Lower lobe of right lung (tissue), 2 donors: ENCODE measurements at regions not wholly inside any gene's neighbourhood (a gene's known extent, or its start where the extent isn't known, plus 50 kb on each side); places are given as distances from the start of the nearest gene placed in this dataset.

Experiments used
- ATAC-seq, 2 donors: fragments of 200-7000 bp; cut with Tn5 transposase; one replicate each; pipeline ENCODE4 v1.9.1; 2020 to 2022; ENCODE audit warnings: mild to moderate bottlenecking in 2 of 2, moderate library complexity in 2 of 2
- DNase-seq: peaks from one replicate; pipeline ENCODE4 v3.0.0-alpha.2; 2020
- H3K27ac ChIP-seq: fragments of 200-600 bp; one replicate; pipeline ENCODE4 v1.8.0; 2022
- H3K27me3 ChIP-seq: fragments of 200-600 bp; one replicate; pipeline ENCODE4 v1.8.0; 2022; ENCODE audit warnings: low read depth
- H3K36me3 ChIP-seq: fragments of 200-600 bp; one replicate; pipeline ENCODE4 v1.8.0; 2022; ENCODE audit warnings: mild to moderate bottlenecking
- H3K4me1 ChIP-seq: fragments of 200-600 bp; one replicate; pipeline ENCODE4 v1.8.0; 2022
- H3K4me3 ChIP-seq: fragments of 200-600 bp; one replicate; pipeline ENCODE4 v1.8.0; 2022; ENCODE audit warnings: mild to moderate bottlenecking
- H3K9me3 ChIP-seq: fragments of 200-600 bp; one replicate; pipeline ENCODE4 v1.8.0; 2022
- CTCF ChIP-seq: fragments of 200-600 bp; IDR thresholded peaks from one replicate; pipeline ENCODE4 v1.8.0; 2022; ENCODE audit warnings: antibody characterized with exemption, mild to moderate bottlenecking
- intact Hi-C: fragments of 100-400 bp; cut with DNase I; formaldehyde crosslinking; loops from one replicate; pipeline ENCODE4 v1.11.0; 2022
- donor health status: DM: no; HTN: yes; CAD: no; lungs with severe emphysema.

- intact Hi-C loops, result no loop called here
- no peaks in the 10 kb centered on the region for H3K9me3 ChIP-seq
- peaks cover 12% of the 10 kb centered on the region for H3K4me1 ChIP-seq
- no peaks in the 10 kb centered on the region for H3K27me3 ChIP-seq
- no peak overlapping the region for H3K4me3 ChIP-seq
- H3K36me3 ChIP-seq, result no peaks in the 10 kb centered on the region
- ATAC-seq, result no peak
- H3K27ac ChIP-seq, result no peak overlapping the region
- TF ChIP-seq CTCF, result no peak
- DNase-seq, result no peak
These were observed 299.9 kb upstream of the MME start for GRCh38 chr3:154780263-154780662.

- ATAC-seq (peak in 1 of 2 donors; percentile 40), DNase-seq (no peak)
- H3K4me3 ChIP-seq, result no peak overlapping the region
- intact Hi-C loops, result no loop called here
- peaks cover 12% of the 10 kb centered on the region for H3K4me1 ChIP-seq
- no peaks in the 10 kb centered on the region for H3K36me3 ChIP-seq
- no peak overlapping the region for H3K27ac ChIP-seq
- no peaks in the 10 kb centered on the region for H3K9me3 ChIP-seq
- TF ChIP-seq CTCF, result no peak
- no peaks in the 10 kb centered on the region for H3K27me3 ChIP-seq
These were observed 300.5 kb upstream of the MME start for GRCh38 chr3:154779571-154779970.

GRCh38 chr3:154778057-154778456, 302.1 kb upstream of the MME start:
- Histone ChIP-seq H3K27me3 (no peaks in the 10 kb centered on the region), H3K27ac (no peak overlapping the region), H3K4me1 (peaks cover 11% of the 10 kb centered on the region), H3K4me3 (no peak overlapping the region), H3K36me3 (no peaks in the 10 kb centered on the region), H3K9me3 (no peaks in the 10 kb centered on the region)
- no peak for DNase-seq
- no peak for TF ChIP-seq CTCF
- peak; percentile 31 to 32 for ATAC-seq
- intact Hi-C loops, result no loop called here

GRCh38 chr3:154776549-154777225, 303.4 kb upstream of the MME start:
- TF ChIP-seq CTCF, result no peak
- Histone ChIP-seq H3K27ac (no peak overlapping the region), H3K27me3 (no peaks in the 10 kb centered on the region), H3K4me1 (no peaks in the 10 kb centered on the region), H3K4me3 (no peak overlapping the region), H3K36me3 (no peaks in the 10 kb centered on the region), H3K9me3 (no peaks in the 10 kb centered on the region)
- intact Hi-C loops, result no loop called here
- DNase-seq, result no peak
- no peak for ATAC-seq

- no peak for TF ChIP-seq CTCF
- intact Hi-C loops, result no loop called here
- ATAC-seq (no peak), DNase-seq (no peak)
- Histone ChIP-seq H3K36me3 (no peaks in the 10 kb centered on the region), H3K4me3 (no peak overlapping the region), H3K27ac (no peak overlapping the region), H3K4me1 (no peaks in the 10 kb centered on the region), H3K27me3 (no peaks in the 10 kb centered on the region), H3K9me3 (no peaks in the 10 kb centered on the region)
These were observed 304.1 kb upstream of the MME start for GRCh38 chr3:154775821-154776548.
